ENCODE measurements at regions not wholly inside any gene's neighbourhood (a gene's known extent, or its start where the extent isn't known, plus 50 kb on each side); places are given as distances from the start of the nearest gene placed in this dataset.
"Not testable (repeated sequence)": the region's sequence is repeated elsewhere in the genome, so short reads cannot be mapped to it uniquely, and the experiment has no call there.

DNA sequence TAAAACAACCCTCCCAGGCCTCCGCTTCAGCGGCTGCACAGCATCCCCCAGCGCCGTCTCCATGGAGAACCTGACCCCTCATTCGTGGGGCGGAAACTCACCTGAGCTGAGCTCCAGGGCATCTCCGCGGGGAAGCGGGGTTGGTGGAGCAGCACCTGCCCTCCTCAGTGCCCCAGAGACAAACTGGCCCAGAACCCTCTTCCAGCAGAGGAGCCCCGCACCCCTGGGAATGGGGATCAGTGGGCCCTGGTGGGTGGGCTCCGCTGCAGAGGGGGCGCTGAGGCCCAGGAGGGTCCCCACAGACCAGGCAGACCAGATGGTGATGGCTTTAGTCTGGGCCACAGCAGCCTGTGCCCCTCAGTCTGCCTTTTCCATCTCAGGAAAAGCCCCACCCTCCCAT is 261.2 kb downstream of the ADGRD1 start:
- not testable (repeated sequence) for DNase-seq

DNA sequence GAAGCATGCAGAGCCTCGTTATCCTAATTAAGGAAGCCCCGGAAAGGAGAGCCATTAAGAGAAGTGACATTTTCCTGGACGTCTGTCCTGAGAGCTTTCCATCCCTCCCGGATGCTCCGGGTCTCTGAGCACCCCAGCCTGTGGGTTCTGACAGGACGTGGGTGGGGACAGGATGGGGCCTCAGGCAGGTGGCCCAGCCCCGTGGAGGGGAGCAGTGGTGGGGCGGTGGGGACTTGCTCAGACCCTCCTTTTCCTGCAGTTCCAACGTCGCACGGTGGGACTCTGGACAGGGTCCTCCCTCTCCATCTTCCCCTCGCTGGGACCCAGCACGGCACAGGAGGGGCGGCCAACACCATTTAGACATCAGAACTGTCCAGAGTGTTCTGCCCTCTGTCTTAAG is 262.9 kb downstream of the ADGRD1 start:
- DNase-seq, result not testable (repeated sequence)

DNA sequence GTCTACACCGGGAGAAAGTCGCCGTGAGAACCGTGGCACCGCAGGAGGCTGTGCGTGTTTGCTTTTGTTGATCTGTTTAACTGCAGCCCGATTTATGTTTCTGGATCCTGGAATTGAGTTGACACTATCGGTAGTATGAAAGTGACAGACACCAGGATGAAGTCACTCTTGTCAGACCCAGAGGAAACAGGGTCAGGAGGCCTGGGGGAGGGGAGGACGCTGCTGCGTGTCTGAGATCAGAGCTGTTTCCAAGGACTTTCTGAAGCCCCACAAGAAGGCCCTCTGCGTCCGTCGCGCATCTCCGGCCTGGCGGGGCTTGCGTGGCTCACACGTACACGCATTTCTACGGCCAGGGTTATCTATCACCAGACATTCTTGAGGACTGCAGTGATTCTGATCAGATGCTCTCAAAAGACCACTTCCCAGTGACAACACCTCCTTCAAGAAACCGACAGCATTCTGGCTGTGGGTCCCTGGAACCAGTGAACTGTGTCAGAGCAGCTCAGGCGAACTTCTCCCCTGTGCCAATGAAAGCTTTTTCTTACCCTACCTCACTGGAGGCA is 263.4 kb downstream of the ADGRD1 start:
- DNase-seq, result no peak

DNA sequence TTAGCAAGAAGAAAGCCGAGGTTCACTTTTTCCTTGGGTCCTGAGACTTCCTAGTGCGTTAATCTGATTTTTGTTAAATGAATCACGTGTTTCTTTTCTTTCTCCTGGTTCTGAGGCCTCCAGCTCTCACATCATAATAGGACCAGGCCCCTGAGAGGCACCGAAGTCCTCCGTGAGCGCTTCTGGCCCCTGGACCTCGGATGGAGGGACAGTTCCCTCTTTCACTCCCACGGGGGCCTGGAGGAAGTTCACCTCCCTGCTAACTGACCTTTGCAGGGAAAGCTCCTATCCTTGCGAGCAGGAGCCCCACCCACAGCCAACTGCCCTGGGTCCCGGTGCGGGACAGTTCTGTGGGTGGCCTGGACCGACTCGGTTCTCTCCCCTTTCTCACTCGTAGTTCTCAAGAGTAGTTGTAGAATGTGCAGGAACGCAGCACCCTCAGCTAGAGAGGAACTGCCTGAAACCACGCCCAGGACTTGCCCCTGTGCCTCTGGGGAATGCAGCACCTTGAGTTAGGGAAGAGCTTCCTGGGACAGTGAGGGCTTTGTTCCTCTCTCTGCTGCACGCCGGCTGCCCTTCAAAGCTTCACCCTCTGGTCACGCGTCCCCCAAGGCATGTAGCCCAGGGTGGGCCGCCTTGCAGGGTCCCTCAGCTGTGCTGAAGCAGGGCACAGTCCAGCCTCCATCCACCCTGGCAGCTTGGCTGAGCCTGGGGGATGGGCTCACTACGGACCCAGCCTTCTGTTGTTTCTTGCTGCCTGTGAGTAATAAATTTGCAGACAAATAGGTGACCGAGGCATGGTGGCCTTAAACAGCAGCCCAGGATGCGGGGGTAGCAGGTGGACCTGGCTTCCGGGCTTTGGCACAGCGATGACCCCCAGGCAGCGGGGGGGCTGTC is 264.6 kb downstream of the ADGRD1 start:
- DNase-seq, result no peak

DNA sequence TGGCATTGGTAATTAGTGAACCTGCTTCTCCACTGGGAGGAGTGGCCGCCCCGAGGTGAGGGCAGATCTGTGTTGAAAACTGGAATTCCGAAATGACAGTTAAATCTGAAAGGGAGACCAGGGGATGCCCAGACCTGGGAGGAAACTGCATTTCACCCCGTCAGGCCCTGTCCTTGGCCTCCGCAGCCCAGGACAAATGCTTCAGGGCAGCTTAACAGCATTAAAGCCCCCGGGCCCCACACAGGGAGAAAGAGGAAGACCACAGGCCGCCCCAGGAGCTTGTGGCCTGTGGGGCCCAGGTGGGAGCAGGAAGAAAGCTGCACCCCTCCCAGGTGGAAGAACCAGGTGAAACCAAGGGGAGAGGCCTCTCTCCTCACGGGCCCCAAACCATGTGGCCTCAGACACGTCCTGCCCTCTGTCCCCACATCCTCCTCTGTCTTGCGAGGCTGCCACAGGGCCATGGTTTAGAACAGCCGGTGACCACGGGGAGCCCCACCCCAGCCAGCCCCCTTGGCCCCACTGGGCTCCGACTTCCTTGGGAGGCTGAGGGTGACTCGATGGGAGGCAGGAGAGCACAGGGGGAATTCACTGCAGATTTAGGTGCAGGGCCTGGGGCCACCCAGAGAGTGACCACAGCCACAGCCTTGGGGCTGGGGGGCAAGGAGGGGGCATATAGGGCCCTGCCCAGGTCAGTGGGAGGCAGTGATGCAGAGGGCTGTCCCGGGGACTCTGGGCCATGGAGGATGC is 265.4 kb downstream of the ADGRD1 start:
- DNase-seq, result no peak

DNA sequence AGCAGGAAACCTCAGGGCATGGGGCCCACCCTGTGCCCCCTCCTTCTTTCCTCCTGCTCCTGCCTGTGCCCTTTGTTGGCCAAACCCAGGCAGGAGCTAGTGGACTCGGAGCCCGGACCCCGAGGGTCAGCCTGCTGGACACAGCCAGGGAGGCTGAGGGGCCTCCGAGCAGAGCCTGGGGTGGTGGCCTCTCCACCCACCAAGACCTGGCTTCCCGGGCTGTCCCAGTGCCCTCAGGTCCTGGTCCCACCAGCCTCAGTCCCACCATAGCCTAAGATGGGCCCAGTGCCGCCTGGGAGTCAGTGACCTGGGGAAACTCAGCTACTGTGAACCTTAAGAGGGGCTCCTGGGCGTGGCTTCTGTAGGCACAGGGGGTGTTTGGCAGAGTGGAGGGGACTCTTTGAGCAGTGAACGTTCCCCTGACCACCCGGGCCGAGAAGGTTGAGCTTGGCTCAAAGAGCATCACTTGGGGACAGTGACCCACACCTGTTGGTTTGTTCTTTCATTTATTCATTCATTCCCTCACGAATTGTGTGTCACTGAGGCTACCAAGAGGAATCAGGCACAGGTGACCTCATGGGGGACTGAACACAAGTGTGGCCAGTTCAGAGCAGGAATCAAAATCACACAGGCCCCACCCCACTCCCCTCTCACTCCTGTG is 266.1 kb downstream of the ADGRD1 start:
- no peak for DNase-seq

DNA sequence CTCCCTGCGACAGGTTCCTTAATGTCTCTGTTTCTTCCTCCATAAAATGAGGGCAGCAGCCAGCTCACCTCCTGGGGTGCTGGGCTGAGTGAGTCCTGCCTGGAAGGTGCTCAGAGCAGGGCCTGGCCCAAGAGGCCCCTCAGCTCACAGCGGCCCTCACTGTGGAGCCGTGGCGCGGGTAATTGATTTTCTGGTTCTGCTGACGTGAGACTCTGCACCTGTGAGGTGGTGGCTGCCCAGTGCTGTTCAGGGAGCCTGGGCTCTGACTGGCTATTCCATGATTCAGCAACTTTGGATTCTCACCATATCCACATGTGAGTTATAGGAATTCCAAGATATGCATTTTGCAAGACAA is 266.6 kb downstream of the ADGRD1 start:
- no peak for DNase-seq

DNA sequence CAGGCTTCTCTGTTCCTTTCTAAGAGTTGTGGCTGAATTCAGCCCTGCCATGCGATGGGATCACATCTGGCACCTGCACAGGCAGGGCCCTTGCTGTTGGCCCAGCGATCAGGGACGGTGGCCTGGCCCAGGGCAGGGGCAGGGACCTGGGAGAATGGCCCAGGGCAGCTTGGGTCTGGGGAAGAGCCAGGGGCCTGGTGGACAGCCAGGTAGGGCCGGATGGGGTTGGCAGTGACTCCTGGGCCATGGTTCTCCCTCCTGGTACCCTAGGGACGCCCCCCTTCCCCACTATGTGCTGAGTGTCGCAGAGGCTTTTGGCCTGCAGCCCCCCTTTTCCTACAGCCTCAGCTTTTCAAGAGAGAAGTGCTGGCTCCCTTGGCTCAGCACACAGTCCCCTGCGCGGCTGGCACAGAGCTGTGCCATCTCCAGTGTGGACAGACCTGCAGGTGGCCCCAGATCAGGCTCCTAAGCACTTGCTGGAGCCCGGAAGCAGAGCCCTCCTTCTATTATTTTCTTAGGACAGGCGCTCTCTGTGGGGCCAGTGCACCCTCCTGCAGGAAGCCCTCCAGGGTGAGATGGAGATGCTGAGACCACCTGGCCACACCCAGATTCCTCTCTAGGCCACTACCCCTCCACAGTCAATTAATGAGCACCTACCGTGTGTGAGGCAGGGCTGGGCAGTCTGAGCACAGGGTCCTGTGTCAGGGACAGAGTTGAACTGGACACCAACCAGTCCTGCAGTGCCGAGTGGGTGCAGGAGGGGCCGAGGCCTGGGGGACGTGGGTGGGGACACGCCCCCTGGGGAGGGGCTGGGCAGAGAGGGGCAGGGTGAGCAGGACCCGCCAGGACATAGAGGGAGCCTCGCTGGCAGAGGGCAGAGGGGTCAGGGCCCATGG is 267.6 kb downstream of the ADGRD1 start:
- DNase-seq, result no peak

DNA sequence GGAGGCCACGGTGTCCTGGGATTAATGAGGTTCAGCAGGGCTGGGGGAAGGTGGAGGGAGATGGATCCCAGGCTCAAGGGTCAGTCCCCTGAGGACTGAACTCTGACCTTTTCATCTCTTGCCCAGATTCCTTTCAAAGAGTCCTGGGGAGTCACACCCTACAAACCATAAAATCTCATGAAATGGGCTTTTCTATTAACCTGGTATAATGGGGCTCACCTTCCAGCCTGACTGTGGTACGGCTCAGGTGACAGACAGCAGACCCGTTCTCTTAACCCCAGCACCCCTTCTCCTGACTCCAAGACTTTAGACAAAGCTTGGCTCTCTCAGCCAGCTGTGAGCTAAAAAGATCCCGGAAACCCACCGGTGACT is 268.2 kb downstream of the ADGRD1 start:
- DNase-seq, result no peak

DNA sequence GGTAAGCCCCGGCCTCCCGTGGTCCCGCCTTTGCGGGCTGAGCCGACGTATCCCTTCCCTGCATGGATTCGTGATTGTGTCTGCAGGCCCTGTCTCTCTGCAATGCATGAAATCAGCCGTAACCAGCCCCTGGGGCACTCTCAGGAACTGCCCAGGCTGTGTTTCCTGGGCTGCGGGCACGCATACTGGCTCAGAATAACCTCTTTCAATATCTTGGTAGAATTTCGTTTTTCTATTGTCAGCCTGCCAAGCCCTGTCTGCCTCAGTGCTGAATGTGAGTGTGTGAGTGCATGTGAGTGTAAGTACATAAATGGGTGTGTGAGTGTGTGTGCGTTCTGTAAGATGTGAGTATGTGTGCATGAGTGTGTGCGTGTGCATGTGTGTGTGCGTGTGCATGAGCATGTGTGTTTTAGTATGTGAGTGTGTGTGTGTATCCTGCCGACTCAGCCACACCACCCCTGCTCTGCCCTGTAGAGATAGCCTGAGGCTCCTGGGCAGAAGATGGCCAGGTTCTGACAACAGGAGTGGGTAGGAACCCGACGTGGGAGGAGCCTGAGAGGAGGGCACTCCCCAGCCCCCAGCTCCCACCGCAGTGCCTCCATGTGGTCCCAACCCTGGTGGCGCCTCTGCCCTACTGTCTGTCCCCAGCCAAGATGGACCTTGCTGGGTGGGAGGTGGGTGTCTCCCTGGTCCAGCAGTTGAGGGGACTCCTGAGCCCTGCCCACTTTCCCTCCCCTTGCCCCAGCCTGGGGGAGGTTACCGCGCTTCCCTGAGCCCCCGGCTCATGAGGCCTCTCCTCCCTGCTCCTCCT is 268.8 kb downstream of the ADGRD1 start:
- no peak for DNase-seq

DNA sequence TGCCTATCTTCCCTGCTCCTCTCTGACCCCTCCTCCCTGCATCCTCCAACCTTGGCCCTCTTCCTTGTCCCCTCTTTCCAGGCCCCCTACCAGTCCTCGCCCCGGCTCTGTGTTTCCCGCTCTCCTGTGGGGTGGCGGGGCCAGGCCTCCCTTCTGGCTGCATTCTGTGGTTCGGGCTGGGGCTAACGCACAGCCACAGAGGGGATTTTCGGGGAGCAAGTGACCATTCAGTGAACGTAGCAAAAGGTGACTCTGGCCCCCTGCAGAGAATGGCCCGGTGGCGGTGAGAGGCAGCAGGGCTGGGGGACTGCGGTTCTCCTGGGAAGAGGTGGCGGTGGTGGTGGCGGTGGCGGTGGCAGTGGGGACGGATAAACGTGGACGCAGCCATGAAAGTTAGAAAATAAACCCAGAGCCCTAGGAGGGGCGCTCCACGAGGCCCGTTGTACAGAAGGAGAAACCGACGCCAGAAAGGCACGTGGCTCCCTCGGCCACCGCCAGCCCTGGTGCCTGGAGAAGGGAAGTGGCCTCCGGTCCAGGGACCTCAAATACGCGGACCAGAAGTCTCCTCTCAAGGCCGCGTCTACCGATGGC is 269.6 kb downstream of the ADGRD1 start:
- DNase-seq, result no peak

DNA sequence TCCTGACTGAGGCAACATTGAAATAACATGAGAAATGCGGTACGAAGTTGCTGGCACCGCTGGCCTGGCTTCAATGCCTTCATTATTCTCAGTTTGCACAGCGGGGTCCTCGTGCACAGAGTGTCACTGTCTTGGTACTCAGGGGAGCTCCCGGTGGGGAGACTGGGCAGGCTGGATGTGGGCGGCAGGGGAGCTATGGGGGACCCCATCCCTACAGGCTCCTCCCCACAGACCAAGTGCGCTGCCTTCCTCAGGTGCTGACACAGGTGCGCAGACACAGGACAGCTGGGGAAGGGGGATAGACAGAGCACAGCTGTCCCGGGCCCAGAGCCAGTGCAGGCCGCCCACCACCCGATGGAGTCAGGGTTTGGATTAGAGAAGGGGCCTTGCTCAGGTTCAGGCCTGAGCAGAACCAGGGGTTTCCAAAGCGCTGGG is 270.1 kb downstream of the ADGRD1 start:
- no peak for DNase-seq

DNA sequence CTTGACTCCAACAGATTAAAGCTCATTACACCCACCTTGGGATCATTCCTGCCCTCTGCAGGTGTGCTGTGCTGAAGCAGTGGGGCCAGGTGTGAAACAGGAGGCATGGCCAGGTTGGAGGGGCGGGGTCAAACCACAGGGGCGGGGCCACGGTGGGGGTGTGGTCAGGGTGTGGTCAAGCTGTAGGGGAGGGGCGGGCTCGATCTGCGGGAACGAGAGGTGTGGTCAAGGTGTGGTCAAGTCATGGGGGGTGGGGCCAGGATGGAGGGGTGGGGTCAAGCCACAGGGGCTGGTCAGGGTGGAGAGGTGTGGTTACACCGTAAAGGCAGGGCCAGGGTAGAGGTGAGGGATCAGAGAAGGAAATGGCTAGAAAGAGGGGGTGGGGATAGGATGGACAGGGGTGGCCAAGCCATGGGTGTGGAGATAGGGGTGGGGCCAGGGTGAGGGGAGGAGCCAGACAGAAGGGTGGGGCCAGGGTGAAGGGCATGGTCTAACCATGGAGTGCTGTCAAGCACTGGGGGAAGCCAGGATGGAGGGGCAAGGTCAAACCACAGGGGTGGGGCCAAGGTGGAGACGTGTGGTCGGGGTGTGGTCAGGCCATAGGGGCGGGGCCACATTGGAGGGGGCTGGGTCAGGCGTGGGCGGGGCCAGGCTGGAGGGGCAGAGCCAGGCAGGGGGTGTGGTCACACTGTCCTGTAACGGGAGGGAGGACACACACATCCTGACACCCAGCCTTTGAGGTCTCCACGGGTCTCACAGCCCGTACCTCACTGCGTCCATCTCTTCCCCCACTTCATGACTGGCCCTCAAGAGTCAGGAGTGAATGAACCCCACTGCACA is 270.7 kb downstream of the ADGRD1 start:
- DNase-seq, result not testable (repeated sequence)

DNA sequence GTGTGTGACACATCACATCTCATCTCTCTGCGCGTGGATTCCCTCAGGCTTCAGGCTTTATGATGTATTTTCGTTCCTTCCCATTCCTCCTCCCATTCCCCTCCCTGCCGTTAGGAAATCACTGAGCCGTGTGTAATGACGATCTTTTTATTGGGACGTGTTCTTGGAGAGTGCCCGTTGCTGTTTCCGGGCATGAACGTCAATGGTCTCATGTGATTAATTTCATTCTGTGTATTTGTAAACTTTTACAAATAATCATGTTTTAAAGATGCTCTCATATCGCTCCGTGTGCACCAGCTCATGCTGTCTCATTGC is 271.3 kb downstream of the ADGRD1 start:
- not testable (repeated sequence) for DNase-seq

DNA sequence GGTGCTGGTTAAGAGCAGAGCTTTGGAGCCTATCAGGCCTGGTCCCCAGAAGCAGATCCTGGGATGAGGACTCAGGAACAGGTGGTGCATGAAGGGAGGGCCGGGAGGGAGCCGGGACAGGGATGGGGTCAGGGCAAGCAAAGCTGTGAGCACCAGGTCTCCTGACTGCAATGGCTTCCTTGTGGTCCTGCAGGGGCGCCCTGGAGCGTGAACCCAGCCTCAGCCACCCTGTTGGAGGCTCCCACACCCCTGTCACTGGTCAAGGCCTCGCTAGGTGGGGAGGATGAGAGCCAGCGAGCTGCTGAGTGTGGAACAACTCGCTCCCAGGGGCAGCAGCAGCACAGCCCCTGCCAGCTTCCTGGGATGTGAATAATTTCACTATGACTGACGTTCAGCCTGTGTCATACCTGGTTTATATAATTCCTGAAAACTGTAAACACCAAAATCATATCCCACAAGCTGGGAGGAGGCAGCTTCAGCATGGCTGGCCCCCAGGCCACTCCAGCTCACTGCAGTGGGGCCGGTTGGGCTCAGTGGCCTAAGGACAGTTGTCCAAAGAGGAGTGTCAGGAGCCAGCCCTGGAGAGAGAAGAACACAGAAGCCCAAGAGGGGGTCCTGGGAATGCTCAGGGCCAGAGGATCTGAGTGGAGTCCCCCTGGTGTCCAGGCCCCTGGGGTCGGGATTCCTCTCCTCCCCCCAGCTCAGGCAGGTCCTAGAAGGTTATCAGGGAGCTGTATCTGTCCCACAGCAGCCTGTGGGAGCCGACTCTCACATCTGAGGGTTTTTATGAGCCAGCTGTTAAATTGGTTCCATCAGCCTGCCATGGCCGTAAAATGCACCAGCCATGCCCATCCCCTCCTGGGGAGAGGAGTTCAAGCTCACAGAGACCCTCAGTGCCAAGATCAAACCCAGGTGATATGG is 272.9 kb downstream of the ADGRD1 start:
- DNase-seq, result no peak

DNA sequence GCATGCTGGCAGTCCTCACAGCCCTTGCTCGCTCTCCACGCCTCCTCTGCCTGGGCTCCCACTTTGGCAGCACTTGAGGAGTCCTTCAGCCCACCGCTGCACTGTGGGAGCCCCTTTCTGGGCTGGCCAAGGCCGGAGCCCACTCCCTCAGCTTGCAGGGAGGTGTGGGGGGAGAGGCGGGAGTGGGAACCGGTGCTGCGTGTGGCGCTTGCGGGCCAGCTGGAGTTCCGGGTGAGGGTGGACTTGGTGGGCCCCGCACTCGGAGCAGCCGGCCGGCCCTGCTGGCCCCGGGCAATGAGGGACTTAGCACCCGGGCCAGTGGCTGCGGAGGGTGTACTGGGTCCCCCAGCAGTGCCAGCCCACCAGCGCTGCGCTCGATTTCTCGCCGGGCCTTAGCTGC is 273.9 kb downstream of the ADGRD1 start:
- DNase-seq, result not testable (repeated sequence)

DNA sequence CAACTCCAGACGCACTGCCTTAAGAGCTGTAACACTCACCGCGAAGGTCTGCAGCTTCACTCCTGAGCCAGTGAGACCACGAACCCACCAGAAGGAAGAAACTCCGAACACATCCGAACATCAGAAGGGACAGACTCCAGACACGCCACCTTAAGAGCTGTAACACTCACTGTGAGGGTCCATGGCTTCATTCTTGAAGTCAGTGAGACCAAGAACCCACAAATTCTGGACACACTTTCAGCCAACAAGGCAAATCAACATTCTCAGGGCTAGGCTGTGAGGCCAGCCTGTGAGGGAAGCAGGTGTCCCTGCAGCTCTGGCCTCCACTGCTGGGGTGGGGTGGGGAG is 275.3 kb downstream of the ADGRD1 start:
- DNase-seq, result not testable (repeated sequence)

DNA sequence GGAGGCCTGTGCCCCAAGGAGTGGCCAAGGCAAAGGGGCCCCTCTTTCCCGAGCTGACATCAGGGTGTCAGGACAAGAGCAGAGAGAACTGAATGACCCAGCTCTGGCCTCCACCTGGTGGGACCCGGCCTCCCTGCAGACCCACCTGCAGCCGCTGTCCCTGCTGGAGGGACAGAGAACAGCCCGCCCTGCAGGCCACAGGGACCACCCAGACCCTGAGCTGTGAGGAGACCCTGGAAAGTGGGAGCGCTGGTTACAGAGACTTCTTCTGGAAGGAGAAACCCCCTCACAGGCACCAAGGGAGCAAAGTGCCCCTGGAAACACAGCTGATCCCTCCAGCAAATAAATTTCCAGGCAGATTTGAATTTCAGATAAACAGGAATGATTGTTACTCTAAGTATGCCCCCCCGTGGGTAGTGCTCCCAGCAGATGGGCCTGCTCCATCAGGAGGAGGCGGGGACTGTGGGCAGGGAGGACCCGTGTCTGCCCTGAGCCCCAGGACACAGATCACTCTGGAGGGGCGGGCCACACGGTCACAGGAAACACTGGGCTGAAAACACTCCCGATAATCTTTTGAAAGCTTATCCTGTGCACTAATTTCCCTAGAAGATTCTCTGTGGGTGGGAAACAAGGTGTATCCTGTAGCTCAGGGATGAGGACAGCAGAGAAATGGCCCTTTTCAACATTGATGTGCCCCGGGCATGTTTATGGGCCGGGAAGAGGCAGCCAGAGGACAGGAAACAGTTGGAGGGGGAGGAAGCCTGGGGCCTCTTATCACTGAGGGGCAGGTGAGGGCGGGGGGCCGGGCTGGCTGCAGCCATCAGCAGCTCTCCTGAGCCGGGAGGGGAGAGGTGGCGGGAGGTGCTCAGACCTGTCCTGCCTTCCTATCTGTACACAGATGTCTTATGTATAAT is 276.0 kb downstream of the ADGRD1 start:
- DNase-seq, result no peak
